ENCODE measurements at regions not wholly inside any gene's neighbourhood (a gene's known extent, or its start where the extent isn't known, plus 50 kb on each side); places are given as distances from the start of the nearest gene placed in this dataset.

DNA sequence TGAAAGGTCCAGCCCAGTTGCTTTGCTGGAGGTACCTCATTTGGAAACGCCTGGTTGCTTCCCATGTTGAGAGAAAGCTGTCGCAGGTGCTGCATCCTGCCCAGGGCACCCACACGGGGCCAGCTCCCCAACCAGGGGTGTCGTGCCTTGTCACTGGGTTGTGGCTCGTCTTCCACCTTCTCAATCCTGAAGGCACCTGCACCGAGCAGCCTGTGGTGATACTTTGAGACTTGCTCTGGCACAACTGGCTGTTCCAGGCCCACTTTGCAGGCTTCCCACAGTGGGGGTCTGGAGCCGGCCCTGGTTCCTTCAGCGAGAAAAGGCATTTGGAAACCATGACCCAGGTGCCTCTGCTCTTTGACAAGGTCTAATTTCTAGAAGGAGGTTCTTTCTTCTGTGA, 197.3 kb upstream of the PPP2R2D start:
- POLR2A ChIA-PET (ENCODE audit: unreplicated experiment), result no interaction called here
- Histone ChIP-seq H3K79me2 (ENCODE audit: low read length) (no peaks in the 10 kb centered on the region), H3K9me3 (ENCODE audit: low read length) (no peaks in the 10 kb centered on the region), H3F3A (ENCODE audit: low read length, unreplicated experiment) (no peaks in the 10 kb centered on the region), H3K27ac (ENCODE audit: low read length) (no peak overlapping the region), H3K9ac (ENCODE audit: low read length) (no peak overlapping the region), H3K4me1 (ENCODE audit: insufficient read depth, low read length) (no peaks in the 10 kb centered on the region), H3K36me3 (ENCODE audit: low read depth, low read length) (no peaks in the 10 kb centered on the region), H4K20me1 (ENCODE audit: low read length) (no peaks in the 10 kb centered on the region), H3K4me3 (ENCODE audit: low read length) (no peak overlapping the region), H3K27me3 (ENCODE audit: low read length) (peaks cover 15% of the 10 kb centered on the region), H3K4me2 (ENCODE audit: low read length) (no peak overlapping the region), H3K9me2 (replicated peaks; ENCODE audit: low read length) (no peaks in the 10 kb centered on the region), H2AFZ (ENCODE audit: low read length) (no peak overlapping the region)
- CTCF ChIA-PET, result no interaction called here
- intact Hi-C loops (cut with micrococcal nuclease), result no loop called here
- BruUV-seq (replicated peaks), result no TSS peak
- ATAC-seq (no peak), DNase-seq (no peak)
- TF ChIP-seq EZH2phosphoT487 (IDR thresholded peaks at IDR 0.05; ENCODE audit: borderline replicate concordance, low read length) (no peak), EZH2 (IDR thresholded peaks at IDR 0.05; ENCODE audit: low read length, unreplicated experiment) (no peak)
- TF ChIP-seq, protein P1, sequence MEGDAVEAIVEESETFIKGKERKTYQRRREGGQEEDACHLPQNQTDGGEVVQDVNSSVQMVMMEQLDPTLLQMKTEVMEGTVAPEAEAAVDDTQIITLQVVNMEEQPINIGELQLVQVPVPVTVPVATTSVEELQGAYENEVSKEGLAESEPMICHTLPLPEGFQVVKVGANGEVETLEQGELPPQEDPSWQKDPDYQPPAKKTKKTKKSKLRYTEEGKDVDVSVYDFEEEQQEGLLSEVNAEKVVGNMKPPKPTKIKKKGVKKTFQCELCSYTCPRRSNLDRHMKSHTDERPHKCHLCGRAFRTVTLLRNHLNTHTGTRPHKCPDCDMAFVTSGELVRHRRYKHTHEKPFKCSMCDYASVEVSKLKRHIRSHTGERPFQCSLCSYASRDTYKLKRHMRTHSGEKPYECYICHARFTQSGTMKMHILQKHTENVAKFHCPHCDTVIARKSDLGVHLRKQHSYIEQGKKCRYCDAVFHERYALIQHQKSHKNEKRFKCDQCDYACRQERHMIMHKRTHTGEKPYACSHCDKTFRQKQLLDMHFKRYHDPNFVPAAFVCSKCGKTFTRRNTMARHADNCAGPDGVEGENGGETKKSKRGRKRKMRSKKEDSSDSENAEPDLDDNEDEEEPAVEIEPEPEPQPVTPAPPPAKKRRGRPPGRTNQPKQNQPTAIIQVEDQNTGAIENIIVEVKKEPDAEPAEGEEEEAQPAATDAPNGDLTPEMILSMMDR (conservative IDR thresholded peaks at IDR 0.05; ENCODE audit: low read depth, low read length), result no peak

DNA sequence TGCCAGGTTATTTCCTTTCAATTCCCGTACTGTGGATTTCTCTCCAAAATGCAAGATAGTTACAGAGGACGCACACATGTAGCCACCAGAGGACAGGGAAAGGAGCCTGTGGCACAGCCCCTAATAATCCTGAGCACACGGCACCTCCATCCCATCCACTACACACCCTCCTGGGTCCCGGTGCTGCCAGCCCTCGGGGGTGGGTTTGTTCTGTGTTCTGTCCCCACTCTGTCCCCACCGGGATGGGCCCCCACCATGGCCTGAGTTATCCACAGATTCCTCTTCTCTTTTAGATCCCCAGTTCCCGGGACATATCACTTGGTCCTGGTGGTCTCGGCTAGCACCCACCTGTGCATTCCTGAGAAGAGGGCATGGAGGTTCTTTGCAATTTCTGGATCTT, 196.9 kb upstream of the PPP2R2D start:
- no peak overlapping the region for H2AFZ ChIP-seq (ENCODE audit: low read length)
- BruUV-seq (replicated peaks), result no TSS peak
- no peaks in the 10 kb centered on the region for H3K36me3 ChIP-seq (ENCODE audit: low read depth, low read length)
- no peaks in the 10 kb centered on the region for H3K9me2 ChIP-seq (replicated peaks; ENCODE audit: low read length)
- peaks cover 13% of the 10 kb centered on the region; the same call in 1 of the 2 replicates for H3K27me3 ChIP-seq (ENCODE audit: low read length)
- no peak overlapping the region for H3K4me2 ChIP-seq (ENCODE audit: low read length)
- no peaks in the 10 kb centered on the region for H3K9me3 ChIP-seq (ENCODE audit: low read length)
- TF ChIP-seq EZH2phosphoT487 (IDR thresholded peaks at IDR 0.05; ENCODE audit: borderline replicate concordance, low read length) (no peak), EZH2 (IDR thresholded peaks at IDR 0.05; ENCODE audit: low read length, unreplicated experiment) (no peak)
- TF ChIP-seq, protein P1 (conservative IDR thresholded peaks at IDR 0.05; ENCODE audit: low read depth, low read length), result no peak
- ATAC-seq (no peak), DNase-seq (no peak)
- POLR2A ChIA-PET (ENCODE audit: unreplicated experiment), result no interaction called here
- intact Hi-C loops (cut with micrococcal nuclease), result no loop called here
- no peaks in the 10 kb centered on the region for H3K79me2 ChIP-seq (ENCODE audit: low read length)
- H3K4me1 ChIP-seq (ENCODE audit: insufficient read depth, low read length), result no peaks in the 10 kb centered on the region
- H3K4me3 ChIP-seq (ENCODE audit: low read length), result no peak overlapping the region
- no peak overlapping the region for H3K9ac ChIP-seq (ENCODE audit: low read length)
- no peaks in the 10 kb centered on the region for H4K20me1 ChIP-seq (ENCODE audit: low read length)
- CTCF ChIA-PET, result no interaction called here
- no peaks in the 10 kb centered on the region for H3F3A ChIP-seq (ENCODE audit: low read length, unreplicated experiment)
- H3K27ac ChIP-seq (ENCODE audit: low read length), result no peak overlapping the region

DNA sequence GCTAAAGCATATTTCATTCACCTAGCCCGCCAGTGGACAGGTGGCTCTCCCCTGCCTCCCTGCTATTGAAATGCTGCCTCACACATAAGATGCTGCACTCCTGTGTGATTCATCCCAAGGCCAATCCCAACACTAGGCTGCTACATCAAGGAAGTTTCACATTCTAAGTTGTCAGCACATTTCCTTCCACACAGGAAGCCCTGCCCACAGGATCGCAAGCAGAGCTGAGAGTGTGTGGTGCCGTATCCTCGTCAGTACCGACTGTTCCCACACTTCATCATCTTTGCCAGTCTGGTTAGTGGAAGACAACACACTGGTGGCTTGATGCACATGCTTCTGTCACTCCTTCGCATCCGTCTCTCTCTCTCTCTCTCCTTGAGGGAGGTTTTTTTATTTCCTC, 194.3 kb upstream of the PPP2R2D start:
- CTCF ChIA-PET, result no interaction called here
- POLR2A ChIA-PET (ENCODE audit: unreplicated experiment), result no interaction called here

More for the DNA sequence above, 194.3 kb upstream of the PPP2R2D start:
- no peak for TF ChIP-seq EZH2 (IDR thresholded peaks at IDR 0.05; ENCODE audit: low read length, unreplicated experiment)
- Histone ChIP-seq H3K79me2 (ENCODE audit: low read length) (no peaks in the 10 kb centered on the region), H3K27me3 (ENCODE audit: low read length) (peaks cover 24% of the 10 kb centered on the region), H3K9me3 (ENCODE audit: low read length) (no peaks in the 10 kb centered on the region), H3K9ac (ENCODE audit: low read length) (no peak overlapping the region), H2AFZ (ENCODE audit: low read length) (no peak overlapping the region), H3K9me2 (replicated peaks; ENCODE audit: low read length) (no peaks in the 10 kb centered on the region), H4K20me1 (ENCODE audit: low read length) (no peaks in the 10 kb centered on the region), H3K4me1 (ENCODE audit: insufficient read depth, low read length) (no peaks in the 10 kb centered on the region), H3F3A (ENCODE audit: low read length, unreplicated experiment) (no peaks in the 10 kb centered on the region), H3K27ac (ENCODE audit: low read length) (no peak overlapping the region), H3K36me3 (ENCODE audit: low read depth, low read length) (no peaks in the 10 kb centered on the region), H3K4me3 (ENCODE audit: low read length) (no peak overlapping the region), H3K4me2 (ENCODE audit: low read length) (no peak overlapping the region)
- intact Hi-C loops (cut with micrococcal nuclease), result no loop called here
- ATAC-seq (no peak), DNase-seq (no peak)
- no TSS peak for BruUV-seq (replicated peaks)
